Gastrocnemius medialis (tissue), 4 donors: ENCODE measurements at regions not wholly inside any gene's neighbourhood (a gene's known extent, or its start where the extent isn't known, plus 50 kb on each side); places are given as distances from the start of the nearest gene placed in this dataset.

Experiments
- CTCF ChIP-seq, 5 experiments: fragments of 450-650 bp in 3 of 5; fragments of 200-600 bp in 2 of 5; sonication (generic) in 2 of 5; IDR thresholded peaks in 4 of 5; conservative IDR thresholded peaks in 1 of 5; 1 replicate in 4 of 5; 2 replicates in 1 of 5; pipeline ENCODE4 v1.5.1; 2016 to 2019; ENCODE audit warnings: antibody characterized with exemption in 5 of 5, mild to moderate bottlenecking in 3 of 5, moderate library complexity in 3 of 5
- POLR2A ChIP-seq, 2 donors: fragments of 450-650 bp; IDR thresholded peaks; one replicate each; pipeline ENCODE4 v1.6.1; 2017; ENCODE audit warnings: antibody characterized with exemption in 2 of 2, mild to moderate bottlenecking in 2 of 2, moderate library complexity in 2 of 2

GRCh38 chr18:30689216-30689615 is 353.3 kb downstream of the DSC3 start:
- TF ChIP-seq CTCF (IDR thresholded peaks at IDR 0.05 in 4 of 5, conservative IDR thresholded peaks at IDR 0.05 in 1 of 5) (no peak), POLR2A (IDR thresholded peaks at IDR 0.05) (no peak)
